ENCODE measurements at regions not wholly inside any gene's neighbourhood (a gene's known extent, or its start where the extent isn't known, plus 50 kb on each side); places are given as distances from the start of the nearest gene placed in this dataset.
A peak's percentile ranks its signal among the peaks of the same experiment; 100 is the strongest.

GRCh38 chr7:46549347-46549746 is 628.3 kb upstream of the IGFBP3 start:
- DNase-seq (ENCODE audit: low read depth in 4 of 6, low spot score in 6 of 6): no peak
- no peaks in the 10 kb centered on the region for H3K36me3 ChIP-seq (ENCODE audit: control insufficient read depth, insufficient read depth, low read length)
- no peaks in the 10 kb centered on the region for H3K9me3 ChIP-seq (ENCODE audit: control insufficient read depth, insufficient read depth, low read length)
- H3K27me3 ChIP-seq (ENCODE audit: control insufficient read depth, insufficient read depth, low read length): no peaks in the 10 kb centered on the region
- WGBS (ENCODE audit: insufficient coverage): no CpG with 5 or more reads among the region's 1 CpG
- no peak overlapping the region for H3K27ac ChIP-seq (ENCODE audit: low read depth, low read length)
- no peaks in the 10 kb centered on the region for H3K4me1 ChIP-seq (ENCODE audit: control insufficient read depth, insufficient read depth, low read length)
- no peak overlapping the region for H3K4me3 ChIP-seq (ENCODE audit: low read depth, low read length)

DNA sequence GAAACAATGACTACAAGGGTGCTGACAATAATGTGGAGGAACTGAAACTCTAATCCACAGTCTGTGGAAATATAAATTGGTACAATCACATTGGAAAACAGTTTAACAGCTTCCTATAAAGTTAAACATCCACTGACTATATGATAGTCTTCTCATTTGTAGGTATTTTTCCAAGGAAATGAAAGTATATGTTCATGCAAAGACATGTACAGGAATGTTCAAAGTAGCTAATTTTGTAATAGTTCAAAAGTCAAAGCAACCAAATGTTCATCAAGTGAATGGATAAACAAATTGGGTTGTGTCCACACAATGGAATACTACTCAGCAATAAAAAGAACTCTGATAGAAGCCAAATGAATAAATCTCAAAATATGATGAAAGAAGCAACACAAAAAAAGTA is 626.0 kb upstream of the IGFBP3 start:
- DNase-seq (ENCODE audit: low read depth in 4 of 6, low spot score in 6 of 6): no peak
- Histone ChIP-seq H3K4me1 (ENCODE audit: control insufficient read depth, insufficient read depth, low read length) (no peaks in the 10 kb centered on the region), H3K4me3 (ENCODE audit: low read depth, low read length) (no peak overlapping the region), H3K9me3 (ENCODE audit: control insufficient read depth, insufficient read depth, low read length) (no peaks in the 10 kb centered on the region), H3K27ac (ENCODE audit: low read depth, low read length) (no peak overlapping the region), H3K27me3 (ENCODE audit: control insufficient read depth, insufficient read depth, low read length) (no peaks in the 10 kb centered on the region), H3K36me3 (ENCODE audit: control insufficient read depth, insufficient read depth, low read length) (no peaks in the 10 kb centered on the region)

GRCh38 chr7:46545790-46546189 is 624.7 kb upstream of the IGFBP3 start:
- WGBS (ENCODE audit: insufficient coverage): no CpG with 5 or more reads among the region's 1 CpG
- no peak overlapping the region for H3K27ac ChIP-seq (ENCODE audit: low read depth, low read length)
- no peaks in the 10 kb centered on the region for H3K4me1 ChIP-seq (ENCODE audit: control insufficient read depth, insufficient read depth, low read length)
- H3K27me3 ChIP-seq (ENCODE audit: control insufficient read depth, insufficient read depth, low read length): no peaks in the 10 kb centered on the region
- H3K36me3 ChIP-seq (ENCODE audit: control insufficient read depth, insufficient read depth, low read length): no peaks in the 10 kb centered on the region
- H3K9me3 ChIP-seq (ENCODE audit: control insufficient read depth, insufficient read depth, low read length): no peaks in the 10 kb centered on the region
- DNase-seq (ENCODE audit: low read depth in 4 of 6, low spot score in 6 of 6): no peak
- no peak overlapping the region for H3K4me3 ChIP-seq (ENCODE audit: low read depth, low read length)

DNA sequence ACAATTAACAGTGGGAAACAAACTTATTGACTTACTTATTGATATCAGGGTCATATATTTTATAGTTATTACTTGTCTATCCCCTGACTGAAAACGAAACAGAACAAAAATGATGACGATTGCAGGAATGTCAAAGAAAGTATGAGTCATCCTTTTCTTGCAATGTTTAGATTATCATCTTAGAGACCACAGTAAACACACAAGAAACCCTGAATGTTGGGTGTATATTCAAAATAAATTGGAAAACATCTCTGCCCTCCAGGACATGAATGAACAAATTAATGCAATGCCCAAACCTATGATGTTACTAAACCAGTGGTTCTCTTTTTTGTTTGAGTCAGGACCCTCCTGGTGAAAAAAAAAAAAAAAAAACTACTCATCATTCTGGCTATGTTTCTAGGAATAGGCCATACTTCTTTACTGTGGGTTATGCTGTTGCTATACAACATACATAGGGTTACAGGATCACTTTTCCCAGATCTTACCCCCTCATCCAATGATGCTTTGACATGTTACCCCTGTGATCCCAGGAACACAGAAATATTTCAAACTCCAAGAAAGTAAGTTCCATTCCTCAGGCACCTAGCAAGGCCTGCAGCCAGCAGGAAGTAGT is 623.4 kb upstream of the IGFBP3 start:
- DNase-seq (ENCODE audit: low read depth in 4 of 6, low spot score in 6 of 6): no peak
- H3K36me3 ChIP-seq (ENCODE audit: control insufficient read depth, insufficient read depth, low read length): no peaks in the 10 kb centered on the region
- H3K4me1 ChIP-seq (ENCODE audit: control insufficient read depth, insufficient read depth, low read length): no peaks in the 10 kb centered on the region
- H3K27ac ChIP-seq (ENCODE audit: low read depth, low read length): no peak overlapping the region
- no peaks in the 10 kb centered on the region for H3K9me3 ChIP-seq (ENCODE audit: control insufficient read depth, insufficient read depth, low read length)
- H3K27me3 ChIP-seq (ENCODE audit: control insufficient read depth, insufficient read depth, low read length): no peaks in the 10 kb centered on the region
- no CpG with 5 or more reads among the region's 2 CpGs for WGBS (ENCODE audit: insufficient coverage)
- no peak overlapping the region for H3K4me3 ChIP-seq (ENCODE audit: low read depth, low read length)

GRCh38 chr7:46542076-46542475 is 621.0 kb upstream of the IGFBP3 start:
- WGBS (ENCODE audit: insufficient coverage): no CpG with 5 or more reads among the region's 1 CpG

DNA sequence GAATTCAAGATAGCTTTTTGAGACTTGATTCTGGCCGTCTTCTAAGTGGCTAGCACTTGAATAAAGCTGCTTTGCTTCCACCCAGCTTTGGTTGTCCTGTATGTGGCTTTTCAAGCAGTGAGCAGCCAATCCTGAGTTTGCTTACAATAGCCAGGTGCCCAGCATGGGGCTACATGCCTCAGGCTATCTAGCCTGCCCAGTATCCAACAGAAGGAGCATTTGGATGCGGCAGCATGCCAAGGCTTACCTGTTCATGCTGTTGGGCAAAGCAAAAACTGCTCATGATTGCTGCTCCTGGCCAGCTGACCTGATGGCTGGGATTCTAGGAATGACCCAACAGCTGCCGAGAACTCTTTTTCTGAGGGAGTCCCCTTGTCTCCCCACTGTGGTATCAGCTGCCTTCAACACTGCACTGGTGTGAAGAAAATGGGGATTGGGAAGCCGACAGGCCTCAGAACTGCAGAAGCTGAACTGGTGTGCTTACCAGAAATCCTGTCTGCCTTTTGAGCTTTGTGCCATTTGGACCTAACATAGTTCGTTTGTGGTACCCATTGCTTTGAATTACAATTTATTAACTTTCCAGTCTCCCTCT is 618.9 kb upstream of the IGFBP3 start:
- 87% methylated on average over 4 of the region's 5 CpGs for WGBS (ENCODE audit: insufficient coverage)
- Histone ChIP-seq H3K4me3 (ENCODE audit: low read depth, low read length) (no peak overlapping the region), H3K27me3 (ENCODE audit: control insufficient read depth, insufficient read depth, low read length) (no peaks in the 10 kb centered on the region), H3K27ac (ENCODE audit: low read depth, low read length) (no peak overlapping the region), H3K36me3 (ENCODE audit: control insufficient read depth, insufficient read depth, low read length) (no peaks in the 10 kb centered on the region), H3K9me3 (ENCODE audit: control insufficient read depth, insufficient read depth, low read length) (no peaks in the 10 kb centered on the region), H3K4me1 (ENCODE audit: control insufficient read depth, insufficient read depth, low read length) (no peaks in the 10 kb centered on the region)
- no peak for DNase-seq (ENCODE audit: low read depth in 4 of 6, low spot score in 6 of 6)

More at GRCh38 chr7:46542076-46542475, 621.0 kb upstream of the IGFBP3 start:
- no peak overlapping the region for H3K27ac ChIP-seq (ENCODE audit: low read depth, low read length)
- H3K9me3 ChIP-seq (ENCODE audit: control insufficient read depth, insufficient read depth, low read length): no peaks in the 10 kb centered on the region
- no peaks in the 10 kb centered on the region for H3K27me3 ChIP-seq (ENCODE audit: control insufficient read depth, insufficient read depth, low read length)
- no peaks in the 10 kb centered on the region for H3K4me1 ChIP-seq (ENCODE audit: control insufficient read depth, insufficient read depth, low read length)
- no peak for DNase-seq (ENCODE audit: low read depth in 4 of 6, low spot score in 6 of 6)
- H3K4me3 ChIP-seq (ENCODE audit: low read depth, low read length): no peak overlapping the region
- H3K36me3 ChIP-seq (ENCODE audit: control insufficient read depth, insufficient read depth, low read length): no peaks in the 10 kb centered on the region

DNA sequence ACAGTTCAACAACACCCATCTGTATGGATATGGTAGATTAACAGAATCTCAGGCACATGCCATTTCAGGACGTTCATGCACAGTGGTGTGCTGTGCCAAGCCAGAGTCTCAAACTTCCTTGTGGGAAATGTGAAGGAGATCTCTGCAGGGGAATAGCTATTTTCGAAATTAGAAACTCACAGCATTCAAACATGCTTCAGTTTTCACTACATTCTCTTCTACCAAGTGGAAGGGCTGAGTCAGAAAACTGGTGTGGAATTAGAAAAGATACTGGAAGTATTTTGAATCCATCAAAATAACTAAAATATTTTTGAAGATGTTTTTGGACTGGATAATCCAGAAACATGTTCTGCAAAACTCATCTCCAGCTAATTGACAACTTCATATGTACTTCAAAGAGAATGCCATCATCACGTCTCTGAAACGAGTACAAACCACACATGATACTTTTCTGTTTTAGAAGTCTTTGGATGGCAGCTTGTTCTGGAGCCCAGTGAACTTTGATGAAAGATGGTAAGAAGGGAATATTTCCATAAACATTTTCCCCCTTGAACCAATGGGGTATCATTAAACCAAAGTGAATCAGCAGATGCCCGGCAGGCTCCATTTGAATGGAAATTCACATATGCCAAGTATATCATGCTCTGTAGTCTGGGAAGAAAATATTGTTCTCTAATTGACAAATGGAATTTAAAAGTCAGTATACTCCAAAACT is 616.3 kb upstream of the IGFBP3 start:
- no peaks in the 10 kb centered on the region for H3K27me3 ChIP-seq (ENCODE audit: control insufficient read depth, insufficient read depth, low read length)
- WGBS (ENCODE audit: insufficient coverage): no CpG with 5 or more reads among the region's 5 CpGs
- H3K4me1 ChIP-seq (ENCODE audit: control insufficient read depth, insufficient read depth, low read length): no peaks in the 10 kb centered on the region
- no peak overlapping the region for H3K27ac ChIP-seq (ENCODE audit: low read depth, low read length)
- H3K4me3 ChIP-seq (ENCODE audit: low read depth, low read length): no peak overlapping the region
- H3K36me3 ChIP-seq (ENCODE audit: control insufficient read depth, insufficient read depth, low read length): no peaks in the 10 kb centered on the region
- DNase-seq (ENCODE audit: low read depth in 4 of 6, low spot score in 6 of 6): no peak
- H3K9me3 ChIP-seq (ENCODE audit: control insufficient read depth, insufficient read depth, low read length): no peaks in the 10 kb centered on the region

- DNase-seq (ENCODE audit: low read depth in 4 of 6, low spot score in 6 of 6): peak in 3 of 6 donors; percentile 24 to 74 (median 38)
- H3K36me3 ChIP-seq (ENCODE audit: control insufficient read depth, insufficient read depth, low read length): no peaks in the 10 kb centered on the region
- no peak overlapping the region for H3K4me3 ChIP-seq (ENCODE audit: low read depth, low read length)
- H3K9me3 ChIP-seq (ENCODE audit: control insufficient read depth, insufficient read depth, low read length): no peaks in the 10 kb centered on the region
- peak overlapping the region; percentile 63 for H3K27ac ChIP-seq (ENCODE audit: low read depth, low read length)
- no peaks in the 10 kb centered on the region for H3K27me3 ChIP-seq (ENCODE audit: control insufficient read depth, insufficient read depth, low read length)
- WGBS (ENCODE audit: insufficient coverage): 10% methylated on average over 1 of the region's 6 CpGs
- no peaks in the 10 kb centered on the region for H3K4me1 ChIP-seq (ENCODE audit: control insufficient read depth, insufficient read depth, low read length)
Observed at GRCh38 chr7:46534664-46535588, 613.9 kb upstream of the IGFBP3 start.

DNA sequence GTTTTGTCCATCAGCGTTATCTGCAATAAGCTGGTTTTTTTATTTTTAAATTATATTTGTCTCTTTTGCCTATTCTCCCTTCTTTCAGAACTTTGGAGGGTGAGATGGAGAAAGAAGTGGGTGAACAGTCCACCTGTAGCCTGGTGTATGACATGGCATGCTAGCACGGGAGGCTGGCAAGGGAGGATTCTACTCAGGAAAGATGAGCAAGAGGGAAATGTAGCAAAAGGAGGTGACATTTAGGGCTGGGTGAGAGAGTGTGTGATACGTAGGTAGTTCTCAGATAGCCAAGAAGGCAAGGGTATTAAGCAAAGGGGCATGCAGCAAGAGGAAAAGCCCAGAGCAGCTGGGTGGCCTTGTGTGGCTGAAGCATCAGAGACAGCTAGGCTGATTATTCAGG is 612.9 kb upstream of the IGFBP3 start:
- Histone ChIP-seq H3K9me3 (ENCODE audit: control insufficient read depth, insufficient read depth, low read length) (no peaks in the 10 kb centered on the region), H3K27me3 (ENCODE audit: control insufficient read depth, insufficient read depth, low read length) (no peaks in the 10 kb centered on the region), H3K4me1 (ENCODE audit: control insufficient read depth, insufficient read depth, low read length) (no peaks in the 10 kb centered on the region), H3K27ac (ENCODE audit: low read depth, low read length) (peak overlapping the region; percentile 11), H3K4me3 (ENCODE audit: low read depth, low read length) (no peak overlapping the region), H3K36me3 (ENCODE audit: control insufficient read depth, insufficient read depth, low read length) (no peaks in the 10 kb centered on the region)
- no peak for DNase-seq (ENCODE audit: low read depth in 4 of 6, low spot score in 6 of 6)
- WGBS (ENCODE audit: insufficient coverage): 75% methylated on average over 2 of the region's 3 CpGs

Measured in spinal cord (tissue), 9 donors.